GM12873 (cell line): ENCODE measurements at regions not wholly inside any gene's neighbourhood (a gene's known extent, or its start where the extent isn't known, plus 50 kb on each side); places are given as distances from the start of the nearest gene placed in this dataset.

Experiments used
- CTCF ChIP-seq: IDR thresholded peaks from 2 replicates; pipeline ENCODE4 v1.5.1; 2012; ENCODE audit warnings: low read depth, mild to moderate bottlenecking, moderate library complexity, low read length, control low read depth; ENCODE audit not compliant: insufficient read depth; ENCODE audit errors: missing control alignments

GRCh38 chr2:16266571-16266970 lies 326.2 kb downstream of the MYCN start:
- no peak for TF ChIP-seq CTCF

- no peak for TF ChIP-seq CTCF
These were observed 324.7 kb downstream of the MYCN start for GRCh38 chr2:16264931-16265540.

- TF ChIP-seq CTCF: no peak
These were observed 324.1 kb downstream of the MYCN start for GRCh38 chr2:16264491-16264890.

GRCh38 chr2:16263241-16263890 lies 323.0 kb downstream of the MYCN start:
- no peak for TF ChIP-seq CTCF

GRCh38 chr2:16262526-16263178 lies 322.3 kb downstream of the MYCN start:
- TF ChIP-seq CTCF: no peak

GRCh38 chr2:16261791-16262190 lies 321.4 kb downstream of the MYCN start:
- no peak for TF ChIP-seq CTCF

- no peak for TF ChIP-seq CTCF
These were observed 320.7 kb downstream of the MYCN start for GRCh38 chr2:16261071-16261470.
